OCI-LY3 (cell line): ENCODE measurements at regions not wholly inside any gene's neighbourhood (a gene's known extent, or its start where the extent isn't known, plus 50 kb on each side); places are given as distances from the start of the nearest gene placed in this dataset.

Experiments used
- H2AFZ ChIP-seq: fragments of 200-600, 300-600 bp; shearing (Covaris generic); 2 replicates; pipeline ENCODE4 v1.6.0; 2014; ENCODE audit warnings: antibody characterized with exemption, low read depth, low read length
- H3K27ac ChIP-seq: fragments of 200-600, 300-600 bp; sonication (generic); 2 replicates; pipeline ENCODE4 v1.5.1; 2014; ENCODE audit warnings: mild to moderate bottlenecking, low read length, moderate library complexity, mixed read lengths
- H3K27me3 ChIP-seq: fragments of 200-600, 300-600 bp; sonication (generic); 2 replicates; pipeline ENCODE4 v1.6.1; 2014; ENCODE audit warnings: low read depth, low read length, mixed read lengths
- H3K36me3 ChIP-seq: fragments of 200-600, 300-600 bp; sonication (generic); replicated peaks from 2 replicates; pipeline ENCODE3; 2014; ENCODE audit warnings: low read depth, low read length, mixed read lengths
- H3K4me1 ChIP-seq: fragments of 300-600, 200-600 bp; sonication (generic); 2 replicates; pipeline ENCODE4 v1.6.1; 2014; ENCODE audit warnings: low read length, mixed read lengths
- H3K4me2 ChIP-seq: fragments of 200-600, 300-600 bp; sonication (generic); 2 replicates; pipeline ENCODE4 v1.6.1; 2014; ENCODE audit warnings: low read length, mixed read lengths
- H3K4me3 ChIP-seq: fragments of 300-600, 200-600 bp; sonication (generic); 2 replicates; pipeline ENCODE4 v1.5.1; 2014; ENCODE audit warnings: antibody characterized with exemption, mild to moderate bottlenecking, low read length, moderate library complexity
- H3K79me2 ChIP-seq: fragments of 300-600, 200-600 bp; shearing (Covaris generic); 2 replicates; pipeline ENCODE4 v1.6.1; 2014; ENCODE audit warnings: mild to moderate bottlenecking, low read length, mixed read lengths
- H3K9ac ChIP-seq: fragments of 300-600, 200-600 bp; shearing (Covaris generic); 2 replicates; pipeline ENCODE4 v1.6.0; 2014; ENCODE audit warnings: mild to moderate bottlenecking, low read length, moderate library complexity
- H3K9me3 ChIP-seq: fragments of 200-600, 300-600 bp; shearing (Covaris generic); 2 replicates; pipeline ENCODE4 v1.6.1; 2014; ENCODE audit warnings: low read length, mixed read lengths; ENCODE audit not compliant: insufficient read depth
- H4K20me1 ChIP-seq: fragments of 200-600, 300-600 bp; sonication (generic); 2 replicates; pipeline ENCODE4 v1.6.1; 2016; ENCODE audit warnings: low read length, mixed read lengths; ENCODE audit not compliant: insufficient read depth
- CTCF ChIP-seq: fragments of 200-600, 300-600 bp; sonication (generic); IDR thresholded peaks from 2 replicates; pipeline ENCODE4 v1.5.1; 2014; ENCODE audit warnings: antibody characterized with exemption, low read length, low read depth
- EZH2phosphoT487 ChIP-seq: fragments of 200-600 bp; shearing (Covaris generic); IDR thresholded peaks from 2 replicates; pipeline ENCODE4 v1.6.1; 2018; ENCODE audit warnings: antibody characterized with exemption, mixed run types, low read depth

GRCh38 chr20:17066902-17067301, 159.9 kb upstream of the PCSK2 start:
- no peaks in the 10 kb centered on the region for H4K20me1 ChIP-seq
- no peak overlapping the region for H2AFZ ChIP-seq
- peaks cover 8% of the 10 kb centered on the region; the same call in 1 of the 2 replicates for H3K27me3 ChIP-seq
- H3K4me2 ChIP-seq, result no peak overlapping the region
- no peak overlapping the region for H3K27ac ChIP-seq
- H3K4me3 ChIP-seq, result no peak overlapping the region
- H3K79me2 ChIP-seq, result no peaks in the 10 kb centered on the region
- H3K9me3 ChIP-seq, result no peaks in the 10 kb centered on the region
- TF ChIP-seq CTCF (no peak), EZH2phosphoT487 (no peak)
- H3K9ac ChIP-seq, result no peak overlapping the region
- no peaks in the 10 kb centered on the region for H3K36me3 ChIP-seq
- H3K4me1 ChIP-seq, result no peaks in the 10 kb centered on the region

- TF ChIP-seq CTCF, result no peak
- TF ChIP-seq EZH2phosphoT487, result no peak
- Histone ChIP-seq H3K9me3 (no peaks in the 10 kb centered on the region), H3K4me1 (no peaks in the 10 kb centered on the region), H4K20me1 (no peaks in the 10 kb centered on the region), H3K79me2 (no peaks in the 10 kb centered on the region), H3K4me2 (no peak overlapping the region), H3K27me3 (peaks cover 8% of the 10 kb centered on the region; the same call in 1 of the 2 replicates), H3K36me3 (no peaks in the 10 kb centered on the region), H3K4me3 (no peak overlapping the region), H2AFZ (no peak overlapping the region), H3K27ac (no peak overlapping the region), H3K9ac (no peak overlapping the region)
Observed at GRCh38 chr20:17068084-17068711, 158.6 kb upstream of the PCSK2 start.

GRCh38 chr20:17077030-17077429, 149.8 kb upstream of the PCSK2 start:
- Histone ChIP-seq H4K20me1 (no peaks in the 10 kb centered on the region), H2AFZ (no peak overlapping the region), H3K36me3 (no peaks in the 10 kb centered on the region), H3K4me2 (no peak overlapping the region), H3K27me3 (peaks cover 14% of the 10 kb centered on the region), H3K4me1 (no peaks in the 10 kb centered on the region), H3K27ac (no peak overlapping the region), H3K9ac (no peak overlapping the region), H3K9me3 (no peaks in the 10 kb centered on the region), H3K79me2 (no peaks in the 10 kb centered on the region), H3K4me3 (no peak overlapping the region)
- TF ChIP-seq EZH2phosphoT487, result no peak
- no peak for TF ChIP-seq CTCF

GRCh38 chr20:17083738-17084137, 143.1 kb upstream of the PCSK2 start:
- Histone ChIP-seq H2AFZ (no peak overlapping the region), H3K27ac (no peak overlapping the region), H3K27me3 (no peaks in the 10 kb centered on the region), H3K9ac (no peak overlapping the region), H3K79me2 (no peaks in the 10 kb centered on the region), H3K4me1 (no peaks in the 10 kb centered on the region), H3K36me3 (no peaks in the 10 kb centered on the region), H3K9me3 (no peaks in the 10 kb centered on the region), H4K20me1 (no peaks in the 10 kb centered on the region), H3K4me2 (no peak overlapping the region), H3K4me3 (no peak overlapping the region)
- TF ChIP-seq EZH2phosphoT487 (no peak), CTCF (no peak)
